Forelimb muscle (tissue), 1 donor: ENCODE measurements at regions not wholly inside any gene's neighbourhood (a gene's known extent, or its start where the extent isn't known, plus 50 kb on each side); places are given as distances from the start of the nearest gene placed in this dataset.
A peak's percentile ranks its signal among the peaks of the same experiment; 100 is the strongest.

ENCODE experiments used
- DNase-seq: peaks from one replicate; pipeline ENCODE4 v3.0.0-alpha.2; 2013; ENCODE audit warnings: low read depth

GRCh38 chr13:63979951-63980350, 2564.3 kb upstream of the PCDH20 start:
- DNase-seq, result no peak

DNA sequence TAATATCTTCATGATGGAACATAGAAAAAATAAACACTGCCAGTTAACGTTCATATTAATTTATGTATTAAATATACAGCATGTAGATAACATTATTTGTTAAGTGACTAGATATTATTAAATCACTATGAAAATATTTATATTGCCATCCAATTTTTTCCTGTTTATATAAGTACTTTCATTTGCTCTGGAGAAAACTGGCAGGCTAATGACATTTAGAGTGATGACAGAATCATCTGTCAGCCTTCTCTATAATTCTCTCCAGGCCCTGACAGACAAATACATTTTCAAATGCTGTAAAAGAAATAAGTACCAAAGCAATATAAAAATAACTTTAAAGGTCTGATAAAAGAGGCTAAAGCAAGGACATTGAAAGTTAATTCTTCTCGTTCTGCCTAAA, 2556.7 kb upstream of the PCDH20 start:
- peak; percentile 31 for DNase-seq

- no peak for DNase-seq
These were observed 2539.0 kb upstream of the PCDH20 start for GRCh38 chr13:63954683-63955082.

- DNase-seq, result no peak
These were observed 2532.4 kb upstream of the PCDH20 start for GRCh38 chr13:63948045-63948444.

- DNase-seq, result no peak
These were observed 2529.3 kb upstream of the PCDH20 start for GRCh38 chr13:63944911-63945310.

GRCh38 chr13:63942372-63942771, 2526.7 kb upstream of the PCDH20 start:
- no peak for DNase-seq

- no peak for DNase-seq
These were observed 2523.2 kb upstream of the PCDH20 start for GRCh38 chr13:63938851-63939250.

GRCh38 chr13:63910511-63910910, 2494.9 kb upstream of the PCDH20 start:
- peak; percentile 40 for DNase-seq

GRCh38 chr13:63909726-63910375, 2494.2 kb upstream of the PCDH20 start:
- peak; percentile 49 for DNase-seq

- DNase-seq, result no peak
These were observed 2486.5 kb upstream of the PCDH20 start for GRCh38 chr13:63902141-63902540.

DNA sequence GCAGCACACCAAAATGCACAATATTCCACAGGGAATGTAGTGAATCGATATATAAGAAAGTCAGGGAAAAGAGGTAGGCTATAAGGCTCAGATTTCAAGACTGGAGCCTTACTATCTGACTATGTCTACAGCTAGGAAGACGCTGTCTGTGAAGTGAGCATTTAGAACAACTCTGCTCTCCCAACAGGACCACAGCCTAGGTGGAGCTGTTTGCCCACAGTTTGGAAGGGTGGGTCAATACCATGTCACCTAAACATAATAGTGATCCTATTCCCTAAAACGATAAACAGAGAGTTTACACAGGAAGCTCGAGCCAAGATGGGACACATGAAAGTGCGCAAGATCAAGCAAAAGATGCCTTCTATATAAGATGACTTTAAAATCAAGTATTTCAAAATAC, 2486.0 kb upstream of the PCDH20 start:
- DNase-seq, result no peak

- no peak for DNase-seq
These were observed 2484.8 kb upstream of the PCDH20 start for GRCh38 chr13:63900406-63900805.

DNA sequence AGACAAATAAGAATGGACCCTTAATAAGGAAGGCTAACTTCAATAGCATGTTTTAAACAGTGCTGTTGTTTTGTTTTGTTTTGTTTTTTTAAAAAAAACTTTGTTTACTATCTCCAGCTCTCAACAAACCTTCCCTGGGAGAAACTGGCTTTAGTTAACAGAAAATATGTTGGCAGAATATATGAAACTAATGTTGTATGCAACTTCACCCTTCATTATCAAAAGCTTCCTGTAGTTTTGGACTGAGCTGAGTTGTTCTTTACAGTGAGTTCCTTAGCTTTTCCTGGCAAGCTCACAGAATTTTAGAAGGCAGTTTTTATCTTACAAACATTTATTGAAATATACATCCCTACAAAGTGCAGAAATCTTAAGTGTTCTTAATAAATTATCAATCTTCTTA, 2480.7 kb upstream of the PCDH20 start:
- no peak for DNase-seq

- DNase-seq, result no peak
These were observed 2466.4 kb upstream of the PCDH20 start for GRCh38 chr13:63882052-63882451.

GRCh38 chr13:63880705-63881104, 2465.1 kb upstream of the PCDH20 start:
- DNase-seq, result no peak

GRCh38 chr13:63873936-63874335, 2458.3 kb upstream of the PCDH20 start:
- no peak for DNase-seq

GRCh38 chr13:63864171-63864902, 2448.7 kb upstream of the PCDH20 start:
- DNase-seq, result no peak

DNA sequence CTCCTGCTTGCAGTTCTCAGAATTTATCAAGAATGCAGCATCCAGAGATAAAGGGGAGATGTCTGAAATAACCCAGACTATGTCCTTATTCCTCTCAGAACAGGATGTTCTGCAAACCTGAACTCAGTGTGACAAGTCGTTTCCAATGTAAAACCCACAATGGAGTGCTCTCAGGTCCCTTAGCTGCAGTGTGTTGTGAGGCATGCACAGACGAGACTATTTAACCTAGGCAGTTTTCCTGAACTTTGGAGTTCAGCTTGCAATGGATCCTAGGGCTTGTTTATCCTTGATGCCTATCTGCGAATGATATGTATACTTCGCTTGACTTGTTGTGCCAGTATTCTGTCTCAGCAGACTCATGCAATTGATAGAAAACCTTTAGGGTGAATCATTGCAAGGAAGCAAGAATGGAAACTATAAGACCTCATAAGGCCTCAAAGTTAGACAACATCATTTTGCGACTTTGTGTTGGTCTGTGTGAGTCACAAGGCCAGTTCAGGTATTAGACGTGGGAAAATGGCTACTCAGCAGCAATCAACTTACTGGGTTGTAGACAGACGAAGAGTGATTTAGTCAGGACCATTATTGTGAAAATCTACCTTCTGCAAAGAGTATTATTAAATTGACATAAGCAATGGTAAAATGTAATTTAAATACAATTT, 2439.9 kb upstream of the PCDH20 start:
- no peak for DNase-seq

DNA sequence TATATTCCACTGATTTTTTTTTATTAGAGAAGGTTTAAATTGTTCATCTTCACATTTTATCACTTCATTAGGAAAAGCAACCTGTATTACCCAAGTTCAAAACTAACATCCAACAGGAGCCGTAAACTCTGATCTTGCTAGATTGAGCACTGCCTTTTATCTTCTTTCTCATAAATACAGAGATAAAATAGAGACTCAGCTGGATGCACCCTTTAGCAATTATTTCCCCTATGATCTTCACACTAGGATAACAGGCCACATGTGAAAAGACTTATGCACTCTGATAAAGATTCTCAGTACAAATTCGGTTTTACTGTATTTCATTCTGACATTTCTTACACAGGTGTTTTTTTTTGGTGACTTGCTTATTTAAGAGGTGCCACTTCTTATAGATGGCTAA, 2438.2 kb upstream of the PCDH20 start:
- no peak for DNase-seq

- DNase-seq, result no peak
These were observed 2435.9 kb upstream of the PCDH20 start for GRCh38 chr13:63851526-63851925.

GRCh38 chr13:63843766-63844699, 2428.4 kb upstream of the PCDH20 start:
- DNase-seq, result no peak

DNA sequence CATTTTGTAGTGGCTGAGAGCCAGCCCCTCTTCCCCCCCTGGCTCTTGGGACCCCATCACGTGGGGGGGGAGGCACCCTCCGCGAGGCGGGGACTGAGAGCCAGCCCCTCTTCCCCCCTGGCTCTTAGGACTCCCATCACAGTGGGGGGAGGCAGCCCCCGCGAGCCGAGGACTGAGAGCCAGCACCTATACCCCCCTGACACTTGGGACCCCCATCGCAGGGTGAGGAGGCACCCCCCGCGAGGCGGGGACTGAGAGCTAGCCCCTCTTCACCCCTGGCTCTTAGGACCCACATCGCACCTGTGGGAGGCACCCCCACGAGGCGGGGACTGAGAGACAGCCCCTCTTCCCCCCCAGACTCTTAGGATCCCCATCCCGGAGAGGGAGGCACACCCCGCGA, 2426.5 kb upstream of the PCDH20 start:
- no peak for DNase-seq
